COR-L47 (cell line): ENCODE measurements at regions not wholly inside any gene's neighbourhood (a gene's known extent, or its start where the extent isn't known, plus 50 kb on each side); places are given as distances from the start of the nearest gene placed in this dataset.
"Not testable (repeated sequence)": the region's sequence is repeated elsewhere in the genome, so short reads cannot be mapped to it uniquely, and the experiment has no call there.

Experiments used
- DNase-seq: peaks from one replicate; lab custom pipeline; 2025; lab: John Stamatoyannopoulos, UW

GRCh38 chr5:105197531-105197930 lies 1634.9 kb upstream of the NUDT12 start:
- DNase-seq, result no peak

- DNase-seq, result no peak
Measured at GRCh38 chr5:105195765-105196164, 1633.2 kb upstream of the NUDT12 start.

GRCh38 chr5:105172918-105173317 lies 1610.3 kb upstream of the NUDT12 start:
- no peak for DNase-seq

- no peak for DNase-seq
Measured at GRCh38 chr5:105168806-105169205, 1606.2 kb upstream of the NUDT12 start.

DNA sequence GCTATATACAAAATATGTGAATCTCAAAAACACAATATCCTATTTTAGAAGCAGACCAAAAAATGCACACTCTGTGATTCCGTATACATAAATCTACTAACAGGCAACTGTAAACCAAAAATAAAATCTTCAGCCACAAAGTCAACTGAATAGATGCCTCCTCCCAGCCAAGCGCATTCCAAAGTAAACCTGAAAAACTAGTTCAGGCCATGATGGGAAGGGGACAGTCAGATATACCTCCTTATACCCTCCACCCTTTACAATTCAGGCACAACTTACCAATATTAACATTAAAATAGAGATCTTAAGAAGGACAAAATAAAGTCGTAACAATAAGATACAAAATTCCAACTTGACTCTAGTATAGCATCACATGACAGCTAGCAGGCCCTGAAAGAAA lies 1604.5 kb upstream of the NUDT12 start:
- DNase-seq, result no peak

- no peak for DNase-seq
Measured at GRCh38 chr5:105163547-105163946, 1601.0 kb upstream of the NUDT12 start.

DNA sequence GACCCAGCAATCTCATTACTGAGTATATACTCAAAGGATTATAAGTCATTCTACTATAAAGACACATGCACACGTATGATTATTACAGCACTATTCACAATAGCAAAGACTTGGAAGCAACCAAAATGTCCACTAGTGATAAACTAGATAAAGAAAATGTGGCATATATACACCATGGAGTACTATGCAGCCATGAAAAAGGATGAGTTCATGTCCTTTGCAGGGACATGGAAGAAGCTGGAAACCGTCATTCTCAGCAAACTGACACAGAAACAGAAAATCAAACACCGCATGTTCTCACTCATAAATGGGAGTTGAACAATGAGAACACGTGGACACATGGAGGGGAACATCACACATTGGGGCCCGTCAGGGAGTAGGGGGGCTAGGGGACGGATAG lies 1600.0 kb upstream of the NUDT12 start:
- DNase-seq, result not testable (repeated sequence)

DNA sequence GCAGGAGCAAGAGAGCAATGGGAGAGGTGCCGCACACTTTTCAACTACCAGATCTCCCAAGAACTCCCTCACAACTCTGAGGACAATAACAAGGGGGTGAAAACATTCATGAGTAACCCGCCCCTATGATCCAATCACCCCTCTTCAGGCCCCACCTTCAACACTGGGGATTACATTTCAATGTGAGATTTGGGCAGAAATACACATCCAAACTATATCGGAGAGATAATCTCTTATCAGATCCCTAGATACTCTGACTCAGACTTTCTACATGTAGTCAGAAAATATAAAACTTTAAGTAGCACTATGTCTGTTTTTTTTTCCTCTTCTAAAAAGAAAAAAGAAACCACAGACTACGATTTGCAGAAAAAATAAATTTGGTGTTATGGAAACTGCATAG lies 1595.9 kb upstream of the NUDT12 start:
- DNase-seq, result no peak

- no peak for DNase-seq
Measured at GRCh38 chr5:105150323-105150722, 1587.7 kb upstream of the NUDT12 start.

DNA sequence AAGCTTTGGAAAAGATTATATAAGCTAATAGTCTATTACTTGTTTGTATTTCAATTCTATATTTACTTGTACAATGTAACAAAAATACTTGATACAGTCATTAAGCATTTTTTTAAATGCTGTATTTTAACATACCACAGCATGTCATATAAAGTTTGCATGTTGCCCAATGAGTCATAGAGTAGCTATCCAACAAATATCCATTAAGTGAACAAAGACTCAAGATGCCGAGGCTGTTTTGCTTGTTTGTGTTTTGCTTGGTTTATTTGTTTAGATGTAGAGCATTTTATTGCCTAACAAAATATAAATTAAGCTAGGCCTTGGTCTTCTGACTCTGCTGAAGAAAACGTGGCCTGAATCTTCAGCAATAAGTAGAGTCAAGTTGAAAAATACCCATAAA lies 1584.3 kb upstream of the NUDT12 start:
- no peak for DNase-seq

DNA sequence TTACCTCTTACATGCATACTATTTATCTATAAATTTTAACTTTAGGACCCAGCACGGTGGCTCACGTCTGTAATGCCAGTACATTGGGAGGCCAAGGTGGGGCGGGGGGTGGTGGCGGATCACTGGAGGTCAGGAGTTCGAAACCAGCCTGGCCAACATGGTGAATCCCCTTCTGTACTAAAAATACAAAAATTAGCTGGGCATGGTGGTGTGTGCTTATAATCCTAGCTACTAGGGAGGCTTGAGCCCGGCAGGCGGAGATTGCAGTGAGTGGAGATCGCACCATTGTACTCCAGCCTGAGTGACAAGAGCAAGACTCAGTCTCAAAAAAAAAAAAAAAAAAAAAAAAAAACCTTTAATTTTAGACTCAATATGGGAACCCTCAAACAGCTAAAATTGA lies 1582.6 kb upstream of the NUDT12 start:
- no peak for DNase-seq

- DNase-seq, result no peak
Measured at GRCh38 chr5:105134328-105134727, 1571.7 kb upstream of the NUDT12 start.

GRCh38 chr5:105133087-105133486 lies 1570.5 kb upstream of the NUDT12 start:
- no peak for DNase-seq

DNA sequence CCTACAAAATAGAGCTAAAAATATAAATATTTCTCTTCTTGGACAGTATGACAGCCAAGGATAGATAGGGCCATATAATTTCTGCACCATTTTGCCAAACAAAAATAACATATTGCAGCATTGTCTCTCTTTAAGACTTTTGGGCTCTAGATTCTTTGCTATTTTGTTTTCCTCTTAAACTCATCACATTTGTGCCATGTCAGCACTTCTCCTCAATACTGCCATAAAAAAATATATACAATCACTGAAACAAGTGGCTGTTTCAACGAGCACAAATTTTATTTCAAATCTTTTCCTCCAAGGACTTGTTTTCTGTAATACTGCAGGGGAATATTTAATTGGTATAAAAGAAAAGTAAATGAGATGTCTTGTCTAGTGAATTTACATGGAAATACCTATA lies 1570.0 kb upstream of the NUDT12 start:
- no peak for DNase-seq

GRCh38 chr5:105131045-105131444 lies 1568.5 kb upstream of the NUDT12 start:
- DNase-seq, result no peak

- no peak for DNase-seq
Measured at GRCh38 chr5:105101577-105101976, 1539.0 kb upstream of the NUDT12 start.

- DNase-seq, result no peak
Measured at GRCh38 chr5:105088961-105089360, 1526.4 kb upstream of the NUDT12 start.

- DNase-seq, result no peak
Measured at GRCh38 chr5:105088102-105088501, 1525.5 kb upstream of the NUDT12 start.

- no peak for DNase-seq
Measured at GRCh38 chr5:105057893-105058292, 1495.3 kb upstream of the NUDT12 start.

DNA sequence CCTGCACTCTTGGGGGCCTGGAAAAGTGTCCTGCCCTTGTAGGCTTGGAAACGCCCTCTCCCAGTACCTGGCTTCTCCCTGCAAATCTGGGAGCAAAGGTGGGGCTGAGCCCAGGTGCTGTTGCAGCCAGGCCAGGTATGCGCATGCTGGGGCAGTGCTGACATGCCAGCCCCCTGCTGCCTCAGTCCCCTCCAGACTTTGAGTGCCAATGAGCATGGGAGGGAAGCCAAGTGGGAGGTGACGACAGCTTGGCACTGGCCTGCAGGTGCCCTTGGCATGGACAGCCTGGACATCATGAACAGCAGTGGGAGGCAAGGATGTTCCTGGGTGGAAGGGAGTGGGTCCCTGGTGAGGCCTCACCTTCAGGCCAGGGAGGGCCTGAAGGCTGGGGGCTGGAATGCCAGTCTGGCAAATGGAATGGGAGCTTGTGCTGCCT lies 1494.4 kb upstream of the NUDT12 start:
- no peak for DNase-seq

DNA sequence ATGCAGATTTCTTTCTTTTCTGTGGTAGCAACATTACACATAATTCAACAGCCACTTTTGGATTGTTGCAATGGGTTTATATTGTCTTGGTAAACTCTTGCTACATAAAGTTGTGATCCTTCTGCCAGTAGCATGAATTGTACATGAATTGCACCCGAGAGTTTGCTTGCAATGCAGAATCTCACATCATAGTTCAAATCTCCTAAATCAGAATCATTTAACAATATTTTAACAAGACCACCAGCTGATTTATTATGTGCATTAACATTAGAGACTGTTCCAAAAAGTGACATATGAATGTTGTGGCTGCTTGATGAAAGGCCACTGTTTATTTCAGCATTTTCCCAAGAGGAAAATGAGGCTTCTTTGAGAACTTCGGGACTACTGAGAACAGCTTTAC lies 1491.8 kb upstream of the NUDT12 start:
- DNase-seq, result no peak

- DNase-seq, result no peak
Measured at GRCh38 chr5:105042623-105043022, 1480.0 kb upstream of the NUDT12 start.

DNA sequence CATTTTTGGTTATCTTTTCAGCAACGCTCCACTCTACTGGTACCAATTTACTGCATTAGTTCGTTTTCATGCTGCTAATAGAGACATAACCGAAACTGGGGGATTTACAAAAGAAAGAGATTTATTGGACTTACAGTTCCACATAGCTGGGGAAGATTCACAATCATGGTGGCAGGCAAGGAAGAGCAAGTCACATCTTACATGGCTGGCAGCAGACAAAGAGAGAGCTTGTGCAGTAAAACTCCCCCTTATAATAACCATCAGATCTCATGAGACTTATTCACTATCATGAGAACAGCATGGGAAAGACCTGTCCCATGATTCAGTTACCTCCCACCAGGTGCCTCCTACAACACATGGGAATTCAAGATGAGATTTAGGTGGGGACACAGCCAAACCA lies 1474.2 kb upstream of the NUDT12 start:
- not testable (repeated sequence) for DNase-seq

GRCh38 chr5:105034401-105034763 lies 1471.8 kb upstream of the NUDT12 start:
- no peak for DNase-seq
